HG03175 (cell line): ENCODE measurements at regions not wholly inside any gene's neighbourhood (a gene's known extent, or its start where the extent isn't known, plus 50 kb on each side); places are given as distances from the start of the nearest gene placed in this dataset.

Experiments used
- ATAC-seq: cut with Tn5 transposase; IDR thresholded peaks from one replicate; pipeline ENCODE4 v1.9.1; 2021; ENCODE audit warnings: mild to moderate bottlenecking, moderate library complexity; ENCODE audit not compliant: unreplicated experiment

DNA sequence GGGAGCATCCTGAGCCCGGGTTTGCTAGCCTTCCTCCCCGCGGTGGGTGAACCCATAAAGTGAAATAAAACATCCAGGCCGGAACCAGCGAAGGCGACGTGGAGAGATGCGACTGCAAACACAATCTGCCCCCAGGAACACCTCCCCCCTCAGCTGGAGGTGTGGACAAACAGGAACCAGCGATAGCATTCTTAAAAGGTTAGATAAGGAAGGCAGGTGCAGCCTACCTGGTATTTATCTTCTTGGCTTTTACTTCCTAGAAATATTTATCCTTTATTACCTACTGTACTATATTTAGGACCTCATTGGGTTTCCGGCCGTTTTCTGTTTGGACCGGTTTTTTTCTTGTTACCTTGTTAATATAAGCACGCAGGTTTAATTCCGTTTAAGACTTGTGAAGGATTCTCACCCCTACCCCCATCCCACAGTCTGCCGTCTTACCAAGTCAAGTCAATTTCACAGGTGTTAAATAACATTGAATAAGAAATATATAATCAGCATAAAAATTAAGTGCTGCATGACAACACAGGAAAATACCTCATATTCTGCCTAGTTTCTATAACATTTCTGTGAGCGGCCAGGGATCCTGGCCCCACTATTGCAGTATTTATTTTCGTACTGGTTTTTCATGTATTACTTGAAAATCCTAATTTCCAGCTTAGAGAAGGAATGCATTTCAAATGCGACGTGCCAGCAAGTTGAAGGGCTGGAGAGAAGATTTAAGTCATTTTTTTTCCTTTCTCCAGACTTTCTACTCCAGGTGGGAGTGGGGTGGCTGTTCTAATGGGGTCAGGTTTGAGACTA, 224.0 kb upstream of the ID2 start:
- ATAC-seq = no peak

DNA sequence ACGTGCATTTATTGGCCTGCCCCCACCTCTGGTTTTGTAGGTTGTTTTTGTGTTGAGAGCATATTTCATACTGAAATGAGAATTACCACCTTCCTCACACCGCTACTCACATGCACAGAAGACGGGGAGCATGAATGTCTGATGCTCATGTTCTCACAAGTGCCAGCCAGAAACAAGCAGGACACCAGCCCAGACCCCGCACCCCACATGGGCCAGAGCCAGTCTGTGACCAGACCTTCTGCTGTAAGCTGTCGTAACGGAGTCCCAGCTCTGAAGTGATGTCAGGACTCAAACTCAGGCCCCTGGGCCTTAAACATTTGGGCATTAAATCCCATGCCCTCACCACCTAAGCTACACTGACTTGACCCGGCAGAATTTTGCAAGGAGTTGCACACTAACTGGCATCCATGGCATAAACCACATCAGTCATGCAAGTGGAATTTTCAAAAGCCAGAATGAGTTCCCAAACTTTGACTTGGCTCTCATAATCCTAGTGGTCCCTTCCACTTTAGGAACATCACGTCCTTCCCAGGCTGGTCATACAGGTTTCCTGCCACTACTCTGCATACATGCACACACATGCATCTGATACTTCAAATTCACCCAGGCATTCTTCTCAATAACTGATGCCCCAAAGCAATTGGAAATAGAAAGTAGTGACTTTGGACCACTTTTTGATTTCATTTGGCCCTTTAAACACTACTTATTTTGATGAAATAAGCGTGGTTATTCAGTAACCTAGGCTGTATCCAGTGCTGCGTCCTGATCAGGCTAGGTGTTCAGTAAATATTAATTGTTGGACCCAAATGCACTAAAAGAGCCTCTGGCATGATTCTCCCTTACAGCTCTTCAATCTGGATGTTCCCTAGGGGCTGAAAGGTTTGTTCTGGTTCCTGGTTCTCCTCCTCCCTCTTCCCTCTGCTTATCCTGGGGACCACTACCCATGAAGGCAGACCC, 223.1 kb upstream of the ID2 start:
- ATAC-seq = no peak

DNA sequence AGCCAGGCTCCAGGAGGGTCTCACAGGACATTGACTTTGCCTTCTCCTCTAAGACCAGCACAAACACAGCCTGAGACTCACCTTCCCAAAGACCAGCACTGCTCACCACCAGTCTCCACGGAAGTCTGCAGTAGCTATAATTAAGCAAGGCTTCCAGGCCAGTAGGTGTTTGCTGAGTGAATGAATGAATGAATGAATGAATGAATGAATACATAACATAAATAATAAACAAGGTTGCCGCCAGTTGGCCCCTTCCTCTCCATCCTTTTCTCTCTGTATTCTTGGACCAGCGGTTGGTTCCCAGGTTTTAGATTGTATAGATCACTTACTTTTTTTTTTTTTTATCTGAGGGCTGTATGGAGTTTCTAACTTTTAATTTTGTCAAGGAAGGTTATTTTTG, 222.4 kb upstream of the ID2 start:
- no peak for ATAC-seq

DNA sequence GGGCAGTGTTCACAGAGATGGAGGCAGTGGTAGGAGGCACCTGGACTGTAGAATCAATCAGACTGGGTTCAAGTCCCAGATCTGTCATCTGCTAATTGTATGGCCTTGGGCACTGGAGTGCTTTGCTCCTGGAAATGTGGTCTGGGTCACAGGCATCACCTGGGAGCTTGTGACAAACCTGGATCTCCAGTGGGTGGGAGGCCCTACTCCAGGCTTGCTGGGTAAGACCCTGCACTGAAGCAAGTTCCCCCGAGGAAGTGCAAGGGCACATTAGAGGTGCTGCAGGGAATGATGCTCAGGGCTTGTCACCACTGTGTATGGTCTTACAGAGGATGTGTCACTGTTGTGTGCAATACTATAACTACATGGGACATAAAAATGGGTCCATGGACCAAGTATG, 220.5 kb upstream of the ID2 start:
- no peak for ATAC-seq

DNA sequence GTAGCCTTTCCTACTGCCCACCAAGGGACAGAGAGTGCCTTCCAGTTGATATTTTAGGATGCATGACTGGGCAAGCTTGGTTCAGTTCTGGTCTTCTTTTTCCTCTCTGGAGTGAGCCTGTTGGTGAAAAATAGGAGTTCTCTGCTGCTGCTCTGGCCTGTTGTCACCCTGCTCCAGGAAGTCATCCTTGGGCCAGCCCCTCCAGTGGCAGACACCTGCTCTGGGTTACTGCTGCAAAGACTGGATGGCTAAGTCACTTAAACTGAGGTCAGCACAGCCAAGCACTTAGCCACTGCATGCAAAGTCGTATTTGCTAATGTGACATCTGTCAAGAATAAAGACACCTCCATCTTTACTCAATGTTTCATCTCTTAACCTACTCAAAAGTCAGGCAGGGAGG, 219.6 kb upstream of the ID2 start:
- no peak for ATAC-seq

DNA sequence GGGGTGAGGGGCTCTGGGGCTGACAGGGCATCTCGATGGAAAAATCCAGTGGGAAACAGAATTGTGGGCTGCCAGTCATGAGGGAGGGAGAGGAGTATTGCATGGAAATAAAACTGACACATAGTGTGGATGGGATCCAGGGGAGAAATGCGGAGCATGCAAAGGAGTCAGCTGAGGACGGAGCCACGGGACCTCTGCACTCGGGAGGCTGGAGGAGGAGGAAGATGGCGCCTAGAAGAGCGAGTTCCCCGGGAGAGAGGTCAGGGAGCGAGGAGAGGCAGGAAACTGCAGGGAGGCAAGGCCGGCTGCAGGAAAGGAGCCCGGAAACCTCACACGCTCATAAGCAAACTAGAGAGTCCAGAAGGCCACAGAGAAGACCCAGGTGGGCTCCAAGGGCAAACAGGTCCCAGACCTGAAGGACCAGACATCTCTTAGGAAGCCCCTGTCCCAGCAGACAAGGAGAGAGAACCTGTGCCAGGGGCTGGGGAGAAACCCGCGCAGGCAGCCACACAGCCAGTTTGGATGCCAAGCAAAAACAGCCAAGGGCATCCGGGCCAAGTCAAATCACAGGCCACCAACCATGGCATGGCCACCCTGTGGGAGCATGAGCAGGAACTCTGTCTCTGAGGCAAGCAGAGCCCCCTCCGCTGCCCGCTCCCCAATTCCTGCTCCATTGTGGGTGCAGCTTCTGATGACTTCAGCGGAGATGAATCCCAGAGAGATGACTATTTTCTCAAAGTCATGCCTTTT, 218.8 kb upstream of the ID2 start:
- no peak for ATAC-seq

DNA sequence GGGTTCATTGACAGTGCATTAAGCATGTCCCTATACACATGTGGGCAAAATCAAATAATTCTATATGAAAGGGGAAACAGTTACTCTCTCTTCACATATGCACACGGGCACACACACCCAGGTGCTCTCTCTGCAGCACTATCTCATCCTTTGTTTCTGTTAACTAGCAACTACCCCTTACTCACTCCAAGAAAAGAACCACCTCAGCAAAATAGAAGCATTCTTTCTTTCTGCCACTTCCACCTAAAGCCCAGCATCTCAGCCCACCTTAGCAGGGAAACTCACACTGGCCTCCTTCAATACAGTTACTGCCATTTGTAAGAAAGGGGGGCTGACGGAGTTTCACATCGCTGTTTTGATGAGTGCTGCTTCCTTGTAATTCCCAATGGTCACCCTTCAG, 216.3 kb upstream of the ID2 start:
- no peak for ATAC-seq

DNA sequence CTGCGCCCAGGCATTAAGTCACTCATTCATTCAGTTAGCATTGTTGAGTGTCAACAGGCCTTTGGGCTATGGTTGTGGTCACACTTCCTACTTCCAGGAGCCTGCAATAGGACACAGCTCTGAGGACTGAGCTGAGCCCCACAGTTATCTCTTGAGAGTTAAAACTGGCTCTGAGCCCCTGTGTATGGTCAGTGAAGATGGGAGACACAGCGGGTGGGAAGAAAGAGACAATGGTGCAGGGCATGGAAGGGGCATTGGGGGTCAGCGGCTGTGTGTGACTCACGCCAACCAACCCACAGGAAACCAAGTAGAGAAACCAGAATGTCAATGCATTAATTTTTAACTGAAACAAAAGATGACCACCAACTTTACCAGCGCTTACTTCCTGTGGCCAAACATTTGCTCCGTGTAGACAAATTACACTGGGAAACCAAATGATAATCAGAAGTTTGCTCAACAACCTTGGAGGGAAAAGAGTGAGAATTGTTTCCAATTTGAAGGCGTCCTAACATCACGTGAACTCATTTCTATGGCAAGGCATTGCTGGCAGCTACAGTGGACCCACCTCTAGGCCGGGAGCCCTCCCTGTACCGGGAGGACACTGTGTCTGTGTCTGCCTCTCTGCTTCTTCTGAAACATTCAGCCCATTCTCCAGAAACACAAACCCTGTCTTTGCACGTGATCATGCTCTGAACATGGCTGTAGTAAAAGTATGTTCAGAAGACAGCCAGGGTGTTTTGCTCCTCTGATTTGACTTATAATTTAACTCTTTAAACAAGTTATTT, 212.0 kb upstream of the ID2 start:
- peak; percentile 68 for ATAC-seq

DNA sequence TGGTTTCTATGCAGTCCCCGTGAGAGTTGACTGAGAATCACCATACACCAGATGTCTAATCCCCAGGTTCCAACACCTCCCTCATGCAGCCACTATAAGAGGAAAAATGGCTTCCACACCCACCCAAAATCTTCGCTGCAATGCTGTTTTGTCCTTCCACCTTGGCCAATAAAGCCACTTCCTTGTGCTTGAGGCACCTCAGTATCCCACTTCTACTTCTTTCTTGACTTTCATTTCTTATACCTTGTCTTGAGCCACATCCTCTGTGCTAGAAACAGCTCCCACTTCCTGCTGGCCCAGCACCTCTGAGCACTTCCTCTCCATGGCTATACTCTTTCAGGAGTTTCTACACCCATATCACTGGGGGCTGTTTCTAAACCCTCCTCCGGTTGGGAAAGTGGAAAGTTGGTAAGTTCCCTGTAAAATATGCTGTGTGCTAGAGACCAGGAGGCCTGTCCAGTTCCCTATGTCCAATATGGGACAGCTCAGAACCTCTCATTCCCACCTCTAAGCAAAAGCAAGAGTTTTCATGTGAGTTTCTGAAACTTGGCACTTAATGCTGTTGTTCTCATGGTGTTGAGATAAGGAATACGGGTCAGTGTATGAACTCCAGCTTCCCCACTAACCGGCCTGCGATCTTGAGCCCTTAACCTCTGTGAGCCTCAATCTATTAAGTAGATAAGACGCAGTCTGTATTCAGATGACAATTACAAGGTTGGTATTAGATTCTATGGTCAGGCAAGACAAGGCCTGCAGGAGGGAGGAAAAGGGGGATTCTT, 209.1 kb upstream of the ID2 start:
- peak; percentile 47 for ATAC-seq

DNA sequence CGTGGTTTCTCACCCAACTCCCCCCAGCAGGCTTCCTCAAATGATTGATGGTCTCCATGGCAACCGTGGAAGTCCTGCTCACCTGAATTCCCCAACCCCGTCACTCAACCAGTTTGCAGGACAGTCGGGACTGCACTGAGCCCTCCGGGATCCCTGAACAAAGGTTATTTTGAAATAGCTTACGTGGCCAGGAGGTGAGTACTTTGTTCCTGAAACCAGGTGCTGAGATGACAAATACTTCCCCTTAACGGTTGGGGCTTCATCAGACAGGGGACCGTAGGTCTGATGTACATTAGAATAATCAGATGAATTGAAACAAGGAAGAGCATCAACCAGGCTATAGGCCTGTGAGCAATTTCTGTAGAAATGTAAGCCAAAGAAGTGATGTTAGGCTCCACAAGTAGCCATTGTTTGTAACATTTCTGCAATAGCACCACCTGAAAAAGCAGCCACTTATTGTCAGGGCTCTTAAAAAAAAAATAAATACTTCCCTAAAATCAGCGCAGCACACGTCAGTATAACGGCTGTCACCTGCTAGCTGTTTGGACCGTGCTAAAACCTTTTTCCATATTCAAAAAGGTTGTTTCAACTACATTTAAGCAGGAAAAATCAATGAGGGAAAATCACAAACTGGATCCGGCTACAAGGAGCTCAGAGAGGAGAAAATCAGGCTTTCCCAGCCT, 206.4 kb upstream of the ID2 start:
- no peak for ATAC-seq

DNA sequence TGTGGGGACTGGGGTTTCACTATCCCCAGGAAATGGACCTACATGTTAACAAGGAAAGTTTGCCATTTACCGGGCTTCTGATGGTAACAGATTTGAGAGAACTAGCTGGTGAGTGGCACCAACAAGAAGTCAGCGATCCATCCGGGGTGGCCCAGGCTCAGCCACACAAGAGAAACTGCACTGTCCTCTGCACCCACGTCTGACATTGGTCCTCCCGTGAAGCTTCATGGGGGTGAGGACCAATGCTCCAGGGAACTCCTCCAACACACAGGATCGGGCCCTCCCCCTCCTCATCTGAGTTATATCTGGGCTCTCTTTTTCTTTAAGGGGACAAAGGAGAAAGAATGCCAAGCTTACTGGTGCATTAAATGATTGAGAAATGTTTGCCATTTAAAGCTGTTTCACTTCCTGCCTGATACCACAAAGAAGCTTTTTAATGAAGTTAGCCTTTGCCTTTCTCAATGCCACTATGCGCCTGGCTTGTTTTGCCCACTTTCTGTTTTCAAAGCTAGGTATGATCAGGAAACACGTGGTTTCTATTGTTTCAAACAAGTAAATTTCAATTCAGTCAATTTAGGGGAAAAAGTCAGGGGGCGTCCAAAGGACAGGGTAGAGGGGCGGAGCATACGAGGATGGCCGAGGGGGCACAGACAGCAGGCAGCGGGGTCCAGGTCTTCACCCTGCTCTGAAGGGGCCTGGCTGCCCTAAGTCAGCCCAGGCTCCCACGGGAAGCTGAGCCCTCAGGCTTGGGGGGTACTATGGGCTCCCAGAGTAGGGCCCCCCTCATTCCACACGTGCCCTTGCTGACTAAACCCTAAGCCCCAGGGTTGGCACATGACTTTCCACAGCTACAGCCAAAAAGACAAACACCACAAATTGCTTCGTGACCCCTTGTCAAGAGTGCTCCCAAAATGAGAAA, 204.0 kb upstream of the ID2 start:
- peak; percentile 62 for ATAC-seq

DNA sequence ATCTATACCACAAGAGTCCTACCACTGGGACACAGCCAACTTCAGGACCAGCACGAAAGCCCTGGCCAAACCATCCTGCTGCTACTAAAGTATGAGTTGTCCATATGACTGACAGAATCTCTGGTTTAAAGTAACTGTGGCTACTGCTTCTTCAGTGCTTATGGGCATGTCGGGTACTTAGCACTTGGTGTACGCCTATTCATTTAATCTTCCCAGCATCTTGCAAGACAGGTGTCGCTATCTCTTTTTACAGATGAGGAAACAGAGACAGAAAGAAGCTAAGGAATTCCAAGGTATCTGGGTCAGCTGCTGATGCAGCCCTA, 203.4 kb upstream of the ID2 start:
- ATAC-seq = no peak

DNA sequence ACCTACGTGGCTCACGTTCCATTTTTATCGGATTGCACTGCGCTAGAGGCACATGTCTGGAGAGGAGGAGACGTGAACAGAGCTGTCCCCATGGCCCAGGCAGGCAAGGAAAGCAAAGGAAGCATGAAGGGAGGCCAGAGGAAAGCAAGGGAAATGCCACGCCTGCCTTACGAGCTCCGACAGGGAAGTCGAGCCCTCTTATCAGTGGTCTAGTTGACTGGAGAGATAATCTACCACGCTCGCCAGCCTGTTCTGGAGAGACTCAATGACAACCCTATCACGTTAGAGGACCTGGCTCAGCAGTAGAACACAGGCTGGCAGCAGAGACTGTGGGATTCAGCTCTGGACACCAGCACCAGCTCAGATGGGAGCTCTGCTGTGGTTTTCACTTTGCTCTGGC, 202.6 kb upstream of the ID2 start:
- no peak for ATAC-seq

DNA sequence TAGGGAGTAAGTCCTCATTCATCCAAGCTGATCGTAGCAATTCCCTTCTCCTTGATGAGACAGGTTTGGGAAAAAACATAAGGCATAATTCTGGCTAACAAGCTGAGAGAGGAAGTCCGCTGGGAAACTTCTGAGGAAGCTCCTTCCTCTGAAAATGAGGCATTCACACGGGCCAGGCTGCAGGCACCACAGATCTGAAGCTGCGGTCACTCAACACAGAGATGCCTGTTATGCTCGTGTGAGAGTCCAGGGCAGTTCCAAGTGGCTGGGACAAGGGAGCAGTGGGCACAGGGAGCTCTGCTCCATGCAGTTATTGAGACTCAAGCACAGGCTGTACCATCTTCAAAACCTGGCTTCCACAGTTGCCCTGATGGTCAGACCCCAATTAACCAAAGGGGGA, 200.9 kb upstream of the ID2 start:
- no peak for ATAC-seq

DNA sequence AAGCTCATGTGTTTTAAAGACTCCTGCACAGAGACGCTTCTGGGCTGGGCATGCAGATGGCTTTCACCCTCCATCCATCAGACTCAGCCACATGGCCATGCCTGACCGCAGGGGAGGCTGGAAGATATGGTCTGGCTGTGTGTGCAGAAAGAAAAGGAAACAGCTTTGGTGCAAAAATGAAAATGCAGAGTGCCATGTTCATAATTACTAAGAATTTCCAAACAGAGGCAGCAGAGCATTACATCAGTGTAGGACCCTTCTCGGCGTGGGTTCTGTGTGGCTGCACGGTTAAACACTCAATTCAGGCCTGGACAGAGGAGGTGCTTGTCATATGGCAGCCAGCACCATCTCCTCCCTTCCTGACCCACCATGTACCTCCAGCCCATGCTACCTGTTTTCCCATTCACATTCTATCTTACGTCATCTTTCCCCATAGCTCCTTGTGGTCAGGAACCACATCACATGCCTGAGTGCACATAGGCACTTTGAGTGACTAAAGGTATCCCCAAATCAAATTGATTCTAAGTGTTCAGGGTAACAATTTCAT, 200.3 kb upstream of the ID2 start:
- ATAC-seq = peak; percentile 57

DNA sequence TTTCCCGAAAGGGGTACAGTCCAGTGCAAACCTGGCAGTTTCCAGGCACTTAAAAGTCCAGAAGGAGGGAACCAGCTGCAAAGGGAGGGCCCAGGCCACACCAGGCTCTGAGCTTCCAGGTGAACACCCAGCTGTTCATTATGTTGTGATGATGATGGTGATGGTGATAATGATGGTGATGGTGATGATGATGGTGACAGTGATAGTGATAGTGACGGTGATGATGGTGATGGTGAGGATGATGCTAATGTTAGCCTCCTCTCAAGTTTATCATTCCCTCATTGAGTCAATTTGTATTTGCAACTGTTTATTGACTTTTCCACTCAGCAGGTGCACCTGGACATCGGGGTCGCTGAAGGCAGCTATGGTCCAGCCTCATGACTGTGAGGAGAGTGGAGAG, 199.4 kb upstream of the ID2 start:
- no peak for ATAC-seq

DNA sequence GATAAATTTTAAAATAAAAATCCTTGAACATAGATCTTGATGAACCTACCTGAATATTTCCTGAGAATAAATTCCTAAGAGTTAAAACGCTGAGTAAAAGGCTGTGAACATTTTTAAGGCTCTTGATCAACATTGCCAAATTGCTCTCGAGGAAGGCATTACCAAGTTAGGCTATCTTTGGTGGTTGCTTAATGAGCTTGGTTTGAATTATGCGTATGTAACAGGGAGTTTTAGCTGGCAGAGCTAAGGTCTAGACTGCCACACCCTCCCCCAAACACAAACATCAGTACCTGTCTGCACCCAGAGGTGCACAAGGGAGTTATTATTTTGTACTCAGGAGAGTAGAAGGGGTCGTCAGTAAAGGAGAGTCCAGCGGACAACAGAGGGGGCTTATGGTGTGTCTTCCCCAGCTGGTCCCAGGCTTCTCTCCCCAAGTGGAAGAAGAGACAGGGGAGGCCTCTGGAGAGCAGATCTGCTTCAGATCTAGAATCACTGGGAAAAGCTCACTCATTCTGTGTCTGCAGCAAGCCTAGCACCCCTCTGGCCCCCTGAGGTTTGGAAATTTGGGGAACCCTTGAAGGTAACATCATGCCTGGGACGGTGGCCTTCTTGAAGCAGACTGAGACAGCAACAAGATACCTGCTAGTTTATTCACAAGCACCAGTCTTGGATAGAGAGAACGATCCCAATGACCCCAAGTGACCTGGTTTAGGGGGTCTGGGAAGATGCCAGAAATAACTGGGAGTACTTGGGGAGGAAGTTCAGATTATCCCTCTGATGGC, 197.2 kb upstream of the ID2 start:
- ATAC-seq = no peak
